ENCODE measurements at regions not wholly inside any gene's neighbourhood (a gene's known extent, or its start where the extent isn't known, plus 50 kb on each side); places are given as distances from the start of the nearest gene placed in this dataset.
"Not testable (repeated sequence)": the region's sequence is repeated elsewhere in the genome, so short reads cannot be mapped to it uniquely, and the experiment has no call there.

GRCh38 chr4:79747252-79747651 is 325.8 kb downstream of the ANTXR2 start:
- no peak for DNase-seq (ENCODE audit: low spot score)

GRCh38 chr4:79743014-79743413 is 330.0 kb downstream of the ANTXR2 start:
- DNase-seq (ENCODE audit: low spot score), result no peak

GRCh38 chr4:79739912-79740311 is 331.9 kb upstream of the GK2 start:
- no peak for DNase-seq (ENCODE audit: low spot score)

GRCh38 chr4:79723507-79723906 is 315.5 kb upstream of the GK2 start:
- DNase-seq (ENCODE audit: low spot score), result peak; percentile 69

GRCh38 chr4:79700356-79700755 is 292.3 kb upstream of the GK2 start:
- DNase-seq (ENCODE audit: low spot score), result no peak

- DNase-seq (ENCODE audit: low spot score), result no peak
These were observed 289.4 kb upstream of the GK2 start for GRCh38 chr4:79697444-79697843.

GRCh38 chr4:79696534-79696933 is 288.5 kb upstream of the GK2 start:
- DNase-seq (ENCODE audit: low spot score), result not testable (repeated sequence)

GRCh38 chr4:79695848-79696247 is 287.8 kb upstream of the GK2 start:
- DNase-seq (ENCODE audit: low spot score), result no peak

GRCh38 chr4:79689740-79690139 is 281.7 kb upstream of the GK2 start:
- DNase-seq (ENCODE audit: low spot score), result no peak

- DNase-seq (ENCODE audit: low spot score), result no peak
These were observed 280.7 kb upstream of the GK2 start for GRCh38 chr4:79688691-79689090.

GRCh38 chr4:79687006-79687405 is 279.0 kb upstream of the GK2 start:
- no peak for DNase-seq (ENCODE audit: low spot score)

- DNase-seq (ENCODE audit: low spot score), result no peak
These were observed 277.5 kb upstream of the GK2 start for GRCh38 chr4:79685542-79685941.

GRCh38 chr4:79684516-79684915 is 276.5 kb upstream of the GK2 start:
- no peak for DNase-seq (ENCODE audit: low spot score)

GRCh38 chr4:79682801-79683530 is 274.9 kb upstream of the GK2 start:
- no peak for DNase-seq (ENCODE audit: low spot score)

GRCh38 chr4:79682161-79682560 is 274.1 kb upstream of the GK2 start:
- no peak for DNase-seq (ENCODE audit: low spot score)

- DNase-seq (ENCODE audit: low spot score), result no peak
These were observed 271.8 kb upstream of the GK2 start for GRCh38 chr4:79679859-79680258.

- no peak for DNase-seq (ENCODE audit: low spot score)
These were observed 270.6 kb upstream of the GK2 start for GRCh38 chr4:79678472-79679202.

- DNase-seq (ENCODE audit: low spot score), result no peak
These were observed 268.7 kb upstream of the GK2 start for GRCh38 chr4:79676705-79677104.

- DNase-seq (ENCODE audit: low spot score), result not testable (repeated sequence)
These were observed 266.9 kb upstream of the GK2 start for GRCh38 chr4:79674906-79675305.

GRCh38 chr4:79673898-79674297 is 265.9 kb upstream of the GK2 start:
- DNase-seq (ENCODE audit: low spot score), result no peak

GRCh38 chr4:79673377-79673776 is 265.3 kb upstream of the GK2 start:
- no peak for DNase-seq (ENCODE audit: low spot score)

- DNase-seq (ENCODE audit: low spot score), result no peak
These were observed 258.8 kb upstream of the GK2 start for GRCh38 chr4:79666875-79667274.

GRCh38 chr4:79666112-79666511 is 258.1 kb upstream of the GK2 start:
- DNase-seq (ENCODE audit: low spot score), result no peak

Measured in mesenteric fat pad (tissue), 1 donor.